Neural cell (in vitro differentiated cells): ENCODE measurements at regions not wholly inside any gene's neighbourhood (a gene's known extent, or its start where the extent isn't known, plus 50 kb on each side); places are given as distances from the start of the nearest gene placed in this dataset.

Experiments used
- H2AFZ ChIP-seq: fragments of 200-600, 300-800 bp; sonication (generic), shearing (Covaris generic); 2 replicates; pipeline ENCODE4 v1.6.0; 2014; ENCODE audit warnings: low read depth, mild to moderate bottlenecking, antibody characterized with exemption, low read length, moderate library complexity
- H3F3A ChIP-seq: fragments of 200-600 bp; shearing (Covaris generic); 2 replicates; pipeline ENCODE4 v1.6.1; 2016; ENCODE audit warnings: mild to moderate bottlenecking, moderate library complexity, mixed read lengths, antibody characterized with exemption, low read length; ENCODE audit not compliant: insufficient read depth, poor library complexity, severe bottlenecking
- H3K27ac ChIP-seq: fragments of 200-600, 300-800 bp; sonication (generic), shearing (Covaris generic); 2 replicates; pipeline ENCODE4 v1.5.1; 2014; ENCODE audit warnings: mild to moderate bottlenecking, low read length, moderate library complexity
- H3K27me3 ChIP-seq: fragments of 300-800, 200-600 bp; sonication (generic), shearing (Covaris generic); 2 replicates; pipeline ENCODE4 v1.6.0; 2014; ENCODE audit warnings: mild to moderate bottlenecking, low read depth, low read length, moderate library complexity; ENCODE audit not compliant: insufficient read depth
- H3K36me3 ChIP-seq: fragments of 300-800, 200-600 bp; sonication (generic), shearing (Covaris generic); 2 replicates; pipeline ENCODE4 v1.5.1; 2014; ENCODE audit warnings: mild to moderate bottlenecking, antibody characterized with exemption, low read length, moderate library complexity; ENCODE audit not compliant: insufficient read depth
- H3K4me2 ChIP-seq: fragments of 300-800, 200-600 bp; sonication (generic), shearing (Covaris generic); 2 replicates; pipeline ENCODE4 v1.6.0; 2014; ENCODE audit warnings: mild to moderate bottlenecking, low read length
- H3K4me3 ChIP-seq: fragments of 300-800, 200-600 bp; sonication (generic), shearing (Covaris generic); 2 replicates; pipeline ENCODE4 v1.5.1; 2014; ENCODE audit warnings: mild to moderate bottlenecking, low read length, moderate library complexity
- H3K79me2 ChIP-seq: fragments of 200-600 bp; shearing (Covaris generic); replicated peaks from 2 replicates; pipeline ENCODE4 v1.6.0; 2014; ENCODE audit warnings: mild to moderate bottlenecking, low read length, moderate library complexity; ENCODE audit not compliant: insufficient read depth
- H3K9ac ChIP-seq: fragments of 300-800, 200-600 bp; sonication (generic), shearing (Covaris generic); 2 replicates; pipeline ENCODE4 v1.6.1; 2016; ENCODE audit warnings: mild to moderate bottlenecking, low read length, mixed read lengths
- H3K9me2 ChIP-seq: fragments of 200-600 bp; shearing (Covaris generic); 2 replicates; pipeline ENCODE4 v1.6.1; 2016; ENCODE audit warnings: mild to moderate bottlenecking, low read length, mixed read lengths; ENCODE audit not compliant: insufficient read depth
- H3K9me3 ChIP-seq: fragments of 200-600, 300-800 bp; sonication (generic), shearing (Covaris generic); 2 replicates; pipeline ENCODE4 v1.6.1; 2016; ENCODE audit warnings: mild to moderate bottlenecking, mixed run types, low read length, moderate library complexity, mixed read lengths
- H4K20me1 ChIP-seq: fragments of 200-600 bp; shearing (Covaris generic); 2 replicates; pipeline ENCODE4 v1.6.1; 2016; ENCODE audit warnings: mild to moderate bottlenecking, mixed run types; ENCODE audit not compliant: insufficient read depth
- CTCF ChIP-seq: fragments of 450-650 bp; IDR thresholded peaks from 2 replicates; pipeline ENCODE4 v1.5.1; 2014; ENCODE audit warnings: antibody characterized with exemption, mild to moderate bottlenecking, moderate library complexity; ENCODE audit not compliant: poor library complexity, severe bottlenecking
- EP300 ChIP-seq: fragments of 450-650 bp; conservative IDR thresholded peaks from 2 replicates; pipeline ENCODE4 v1.6.1; 2014; ENCODE audit warnings: antibody characterized with exemption, mild to moderate bottlenecking, moderate library complexity; ENCODE audit not compliant: poor library complexity, severe bottlenecking
- EZH2 ChIP-seq: fragments of 200-600, 300-800 bp; shearing (Covaris generic), sonication (generic); IDR thresholded peaks from 2 replicates; pipeline ENCODE4 v1.6.1; 2014; ENCODE audit warnings: antibody characterized with exemption, low read length, borderline replicate concordance, mild to moderate bottlenecking; ENCODE audit not compliant: insufficient read depth, poor library complexity, severe bottlenecking
- MXI1 ChIP-seq: fragments of 450-650 bp; conservative IDR thresholded peaks from 2 replicates; pipeline ENCODE4 v1.6.1; 2014; ENCODE audit warnings: antibody characterized with exemption, mild to moderate bottlenecking; ENCODE audit not compliant: poor library complexity, severe bottlenecking
- POLR2AphosphoS5 ChIP-seq: IDR thresholded peaks from 2 replicates; pipeline ENCODE4 v1.6.1; 2012
- RAD21 ChIP-seq: fragments of 450-650 bp; conservative IDR thresholded peaks from 2 replicates; pipeline ENCODE4 v1.6.1; 2014; ENCODE audit warnings: antibody characterized with exemption, mild to moderate bottlenecking, moderate library complexity
- SMC3 ChIP-seq: fragments of 450-650 bp; conservative IDR thresholded peaks from 2 replicates; pipeline ENCODE4 v1.6.1; 2014; ENCODE audit warnings: antibody characterized with exemption, mild to moderate bottlenecking, moderate library complexity; ENCODE audit not compliant: poor library complexity
- TAF1 ChIP-seq: IDR thresholded peaks from 2 replicates; pipeline ENCODE4 v1.6.1; 2012; ENCODE audit warnings: low read depth
- TF ChIP-seq, protein P1 (sequence below): IDR thresholded peaks from 2 replicates; pipeline ENCODE4 v1.6.1; 2012; ENCODE audit warnings: borderline replicate concordance

GRCh38 chr16:65355706-65356105 is 233.8 kb upstream of the CDH11 start:
- no peaks in the 10 kb centered on the region for H3K36me3 ChIP-seq
- H3K27me3 ChIP-seq: no peaks in the 10 kb centered on the region
- H3F3A ChIP-seq: no peaks in the 10 kb centered on the region
- no peak overlapping the region for H3K9ac ChIP-seq
- H3K9me3 ChIP-seq: no peaks in the 10 kb centered on the region
- H2AFZ ChIP-seq: no peak overlapping the region
- TF ChIP-seq MXI1 (no peak), EZH2 (no peak), TAF1 (no peak)
- no peak overlapping the region for H3K4me2 ChIP-seq
- H3K9me2 ChIP-seq: no peaks in the 10 kb centered on the region
- H3K4me3 ChIP-seq: no peak overlapping the region
- no peaks in the 10 kb centered on the region for H4K20me1 ChIP-seq
- no peak overlapping the region for H3K27ac ChIP-seq
- H3K79me2 ChIP-seq: no peaks in the 10 kb centered on the region

GRCh38 chr16:65353183-65353582 is 231.3 kb upstream of the CDH11 start:
- H3K79me2 ChIP-seq: no peaks in the 10 kb centered on the region
- H3K27ac ChIP-seq: no peak overlapping the region
- H3K27me3 ChIP-seq: no peaks in the 10 kb centered on the region
- H3K9me2 ChIP-seq: no peaks in the 10 kb centered on the region
- TF ChIP-seq POLR2AphosphoS5 (no peak), MXI1 (no peak), EZH2 (no peak), CTCF (no peak), TAF1 (no peak), EP300 (no peak), SMC3 (no peak), RAD21 (no peak)
- TF ChIP-seq, protein P1, sequence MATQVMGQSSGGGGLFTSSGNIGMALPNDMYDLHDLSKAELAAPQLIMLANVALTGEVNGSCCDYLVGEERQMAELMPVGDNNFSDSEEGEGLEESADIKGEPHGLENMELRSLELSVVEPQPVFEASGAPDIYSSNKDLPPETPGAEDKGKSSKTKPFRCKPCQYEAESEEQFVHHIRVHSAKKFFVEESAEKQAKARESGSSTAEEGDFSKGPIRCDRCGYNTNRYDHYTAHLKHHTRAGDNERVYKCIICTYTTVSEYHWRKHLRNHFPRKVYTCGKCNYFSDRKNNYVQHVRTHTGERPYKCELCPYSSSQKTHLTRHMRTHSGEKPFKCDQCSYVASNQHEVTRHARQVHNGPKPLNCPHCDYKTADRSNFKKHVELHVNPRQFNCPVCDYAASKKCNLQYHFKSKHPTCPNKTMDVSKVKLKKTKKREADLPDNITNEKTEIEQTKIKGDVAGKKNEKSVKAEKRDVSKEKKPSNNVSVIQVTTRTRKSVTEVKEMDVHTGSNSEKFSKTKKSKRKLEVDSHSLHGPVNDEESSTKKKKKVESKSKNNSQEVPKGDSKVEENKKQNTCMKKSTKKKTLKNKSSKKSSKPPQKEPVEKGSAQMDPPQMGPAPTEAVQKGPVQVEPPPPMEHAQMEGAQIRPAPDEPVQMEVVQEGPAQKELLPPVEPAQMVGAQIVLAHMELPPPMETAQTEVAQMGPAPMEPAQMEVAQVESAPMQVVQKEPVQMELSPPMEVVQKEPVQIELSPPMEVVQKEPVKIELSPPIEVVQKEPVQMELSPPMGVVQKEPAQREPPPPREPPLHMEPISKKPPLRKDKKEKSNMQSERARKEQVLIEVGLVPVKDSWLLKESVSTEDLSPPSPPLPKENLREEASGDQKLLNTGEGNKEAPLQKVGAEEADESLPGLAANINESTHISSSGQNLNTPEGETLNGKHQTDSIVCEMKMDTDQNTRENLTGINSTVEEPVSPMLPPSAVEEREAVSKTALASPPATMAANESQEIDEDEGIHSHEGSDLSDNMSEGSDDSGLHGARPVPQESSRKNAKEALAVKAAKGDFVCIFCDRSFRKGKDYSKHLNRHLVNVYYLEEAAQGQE: no peak
- no peak overlapping the region for H3K4me3 ChIP-seq
- no peaks in the 10 kb centered on the region for H4K20me1 ChIP-seq
- no peaks in the 10 kb centered on the region for H3K36me3 ChIP-seq
- H3K9me3 ChIP-seq: no peaks in the 10 kb centered on the region
- no peaks in the 10 kb centered on the region for H3F3A ChIP-seq
- H3K9ac ChIP-seq: no peak overlapping the region
- no peak overlapping the region for H3K4me2 ChIP-seq
- no peak overlapping the region for H2AFZ ChIP-seq

DNA sequence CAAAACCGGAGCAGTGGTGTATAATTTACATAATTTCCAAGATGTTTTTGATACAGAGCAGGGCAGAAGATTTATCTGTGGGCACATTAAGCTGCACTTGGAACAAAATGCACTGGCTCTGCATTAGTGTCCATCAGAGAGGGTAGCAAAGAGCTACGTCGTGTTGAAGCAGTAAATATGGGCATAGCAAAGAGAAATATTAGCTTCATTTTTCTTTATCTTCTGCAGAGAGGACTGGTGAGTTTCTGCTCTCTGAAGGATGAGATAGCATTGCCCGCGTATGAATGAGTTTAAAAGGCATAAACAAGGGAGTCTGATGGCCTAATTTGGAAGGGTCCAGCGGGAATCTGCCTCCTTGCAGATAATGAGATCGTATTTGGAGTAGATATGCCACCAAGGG is 227.8 kb upstream of the CDH11 start:
- Histone ChIP-seq H3K27me3 (no peaks in the 10 kb centered on the region), H3K4me2 (no peak overlapping the region), H3K79me2 (no peaks in the 10 kb centered on the region), H2AFZ (no peak overlapping the region), H3F3A (no peaks in the 10 kb centered on the region), H3K9ac (no peak overlapping the region), H3K36me3 (no peaks in the 10 kb centered on the region), H3K9me3 (no peaks in the 10 kb centered on the region), H3K9me2 (no peaks in the 10 kb centered on the region), H3K4me3 (no peak overlapping the region), H3K27ac (no peak overlapping the region), H4K20me1 (no peaks in the 10 kb centered on the region)
- TF ChIP-seq TAF1 (no peak), CTCF (no peak), POLR2AphosphoS5 (no peak), EP300 (no peak), RAD21 (no peak), MXI1 (no peak), SMC3 (no peak), EZH2 (no peak)
- TF ChIP-seq, protein P1: no peak
